Activated gamma-delta T cell treated with Interleukin-2 at 50 U/mL for 16 hours (primary cell): ENCODE measurements at regions not wholly inside any gene's neighbourhood (a gene's known extent, or its start where the extent isn't known, plus 50 kb on each side); places are given as distances from the start of the nearest gene placed in this dataset.
"Not testable (repeated sequence)": the region's sequence is repeated elsewhere in the genome, so short reads cannot be mapped to it uniquely, and the experiment has no call there.

ENCODE experiments used
- DNase-seq: peaks from one replicate; pipeline ENCODE4 v3.0.0-alpha.2; 2020

DNA sequence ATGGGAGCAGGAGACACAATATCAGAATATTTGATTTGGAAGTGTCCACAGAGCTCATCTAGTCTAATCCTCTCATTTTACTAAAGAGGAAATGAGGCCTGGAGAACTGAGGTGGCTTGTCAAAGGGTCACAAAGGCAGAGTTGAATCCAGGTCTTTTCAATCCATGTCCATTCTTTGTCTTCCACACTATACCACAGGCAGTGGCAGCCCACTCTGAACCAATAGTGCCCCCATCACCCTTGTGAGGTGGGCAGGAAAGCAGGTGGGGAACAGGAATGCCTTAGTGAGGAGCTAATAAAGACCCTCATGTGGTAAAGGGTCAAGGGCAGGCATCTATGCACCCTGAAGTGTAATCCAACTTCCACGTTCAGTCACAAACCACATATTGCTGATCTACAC, 134.8 kb upstream of the EGLN3 start:
- no peak for DNase-seq

DNA sequence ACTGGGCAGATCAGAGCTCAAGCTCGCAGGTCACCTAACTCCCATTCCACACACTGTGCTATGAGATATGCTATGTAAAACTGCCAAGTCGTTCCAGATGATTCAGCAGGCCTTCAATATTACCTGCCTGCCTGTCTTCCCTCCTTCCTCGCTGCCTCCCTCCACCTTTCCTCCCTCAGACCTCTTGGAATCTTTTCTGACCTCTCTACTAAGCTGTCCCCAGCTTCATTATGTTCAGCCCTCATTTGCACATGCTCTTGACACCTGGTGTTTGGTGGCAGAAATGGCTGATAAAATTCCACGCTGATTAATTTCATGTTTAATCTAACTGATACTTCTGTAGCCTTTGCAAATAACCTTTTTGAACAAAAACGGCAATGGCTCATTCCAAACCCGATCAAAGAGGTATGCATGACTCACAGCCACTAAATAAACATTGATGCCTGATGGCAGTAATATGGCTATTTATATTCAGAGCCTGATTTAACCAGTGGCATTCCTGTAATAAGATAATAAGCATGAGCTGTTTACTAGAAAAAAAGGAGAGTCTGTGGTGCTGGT, 130.8 kb upstream of the EGLN3 start:
- no peak for DNase-seq

GRCh38 chr14:34081101-34081575, 130.3 kb upstream of the EGLN3 start:
- DNase-seq = no peak

GRCh38 chr14:34079643-34080042, 128.8 kb upstream of the EGLN3 start:
- not testable (repeated sequence) for DNase-seq

- no peak for DNase-seq
Measured at GRCh38 chr14:34078117-34078743, 127.4 kb upstream of the EGLN3 start.

DNA sequence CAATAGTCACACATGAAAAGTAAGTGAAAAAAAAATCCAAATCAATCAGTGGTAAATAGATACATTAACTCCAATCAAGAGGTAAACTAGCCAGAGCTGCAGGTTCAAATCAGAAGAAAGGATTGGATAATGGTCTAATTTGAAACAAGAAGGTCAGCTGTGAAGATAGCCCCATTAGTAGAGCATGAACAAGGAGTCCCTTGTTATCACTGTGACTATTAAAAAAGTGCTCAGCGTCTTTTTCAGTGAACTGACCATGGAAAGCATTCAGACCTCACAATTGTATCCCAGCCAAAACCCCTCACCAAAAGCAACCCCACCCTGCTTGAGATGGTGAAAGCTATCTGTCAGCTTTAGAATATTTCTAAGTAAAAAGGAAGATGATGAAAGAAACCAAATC, 125.0 kb upstream of the EGLN3 start:
- DNase-seq = no peak

GRCh38 chr14:34075042-34075744, 124.3 kb upstream of the EGLN3 start:
- no peak for DNase-seq

- no peak for DNase-seq
Measured at GRCh38 chr14:34072921-34073320, 122.0 kb upstream of the EGLN3 start.

- DNase-seq = no peak
Measured at GRCh38 chr14:34072401-34072800, 121.5 kb upstream of the EGLN3 start.

DNA sequence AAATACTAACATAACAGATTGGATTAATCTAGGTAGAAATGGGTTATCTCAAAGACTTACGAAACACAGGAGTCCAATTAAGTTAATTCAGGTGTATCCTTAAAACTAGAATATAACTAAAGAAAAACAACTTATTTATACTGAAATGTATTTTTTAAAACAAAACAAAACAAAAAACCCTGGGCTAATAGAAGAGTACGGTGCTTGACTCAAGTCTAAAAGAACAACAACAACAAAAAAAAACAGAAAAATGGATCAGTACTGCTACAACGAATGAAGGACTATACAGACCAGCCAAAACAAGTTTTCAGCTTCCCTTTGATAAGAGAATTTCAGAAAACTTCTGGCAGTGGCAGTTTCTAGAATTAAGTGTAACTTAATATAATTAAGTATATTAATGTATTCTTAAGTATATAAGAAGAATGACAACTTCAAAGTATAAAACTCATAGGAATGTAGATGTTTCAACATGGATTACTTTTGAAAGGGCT, 120.1 kb upstream of the EGLN3 start:
- no peak for DNase-seq

- no peak for DNase-seq
Measured at GRCh38 chr14:34069854-34070582, 119.1 kb upstream of the EGLN3 start.

DNA sequence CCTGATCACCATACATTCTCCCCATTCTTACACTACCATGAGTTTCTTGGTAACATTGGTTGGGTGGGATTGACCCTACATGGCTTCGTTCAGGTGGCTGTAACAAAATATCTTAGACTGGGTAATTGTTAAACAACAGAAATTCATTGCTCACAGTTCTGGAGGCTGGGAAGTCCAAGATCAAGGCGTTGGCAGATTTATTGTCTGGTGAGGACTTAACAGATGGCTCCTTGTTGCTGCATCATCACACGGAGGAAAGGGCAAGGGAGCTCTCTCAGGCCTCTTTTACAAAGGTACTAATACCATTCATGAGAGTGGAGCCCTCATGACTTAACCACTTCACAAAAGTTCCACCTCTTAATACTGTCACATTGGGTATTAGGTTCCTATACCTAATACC, 116.7 kb upstream of the EGLN3 start:
- DNase-seq = no peak

- no peak for DNase-seq
Measured at GRCh38 chr14:34065690-34066391, 115.0 kb upstream of the EGLN3 start.

DNA sequence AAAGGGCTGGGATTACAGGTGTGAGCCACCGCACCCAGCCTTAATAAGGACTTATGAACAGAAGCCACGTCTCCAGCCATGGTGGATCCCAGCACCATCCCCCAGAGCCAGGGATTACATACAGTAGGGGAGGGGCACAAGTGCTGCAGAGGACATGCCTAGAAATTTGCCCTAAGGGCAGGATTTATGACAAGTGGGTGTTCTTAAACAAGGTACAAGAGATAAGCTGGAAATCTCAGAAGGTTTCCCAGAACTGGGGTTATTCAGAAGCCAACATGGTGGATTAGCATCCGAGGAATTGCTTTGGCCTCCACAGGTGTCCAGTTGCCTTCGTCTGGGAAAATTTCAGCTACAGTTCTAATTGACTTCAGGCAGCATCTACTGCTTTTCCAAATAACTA, 114.4 kb upstream of the EGLN3 start:
- DNase-seq = no peak

- DNase-seq = no peak
Measured at GRCh38 chr14:34064349-34064748, 113.5 kb upstream of the EGLN3 start.

DNA sequence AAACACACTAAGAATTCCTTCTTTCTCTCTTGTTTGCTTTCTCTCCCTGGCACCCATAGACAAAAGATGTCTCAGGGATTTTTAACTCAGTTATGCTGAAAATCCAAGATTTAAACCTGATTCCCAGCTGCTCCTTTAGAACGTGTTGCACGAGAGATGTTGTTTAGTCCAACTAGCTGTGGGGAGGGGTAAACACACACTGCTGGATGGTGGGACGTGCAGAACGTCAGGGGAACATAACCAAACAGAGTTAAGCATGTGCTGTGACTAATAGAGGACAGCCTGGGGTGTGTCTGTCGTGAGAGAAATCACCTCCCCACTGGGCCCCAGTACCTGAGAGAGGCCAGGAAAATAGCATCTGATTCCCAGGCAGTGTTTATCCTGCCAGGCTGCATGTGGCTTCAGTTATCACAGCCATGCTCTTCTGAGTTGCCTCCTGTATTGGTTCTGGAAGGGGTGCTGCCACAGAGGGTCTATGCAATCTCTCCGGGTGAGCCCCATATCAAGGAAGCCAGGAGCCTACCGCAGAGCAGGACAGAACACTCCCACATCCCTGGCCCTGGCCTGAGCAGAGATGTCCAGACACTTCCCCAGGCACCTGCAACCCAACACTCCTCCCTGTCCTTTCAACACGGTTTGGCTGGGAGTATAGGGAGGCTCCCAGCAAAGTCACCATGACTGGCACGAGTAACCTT, 112.7 kb upstream of the EGLN3 start:
- DNase-seq = no peak

DNA sequence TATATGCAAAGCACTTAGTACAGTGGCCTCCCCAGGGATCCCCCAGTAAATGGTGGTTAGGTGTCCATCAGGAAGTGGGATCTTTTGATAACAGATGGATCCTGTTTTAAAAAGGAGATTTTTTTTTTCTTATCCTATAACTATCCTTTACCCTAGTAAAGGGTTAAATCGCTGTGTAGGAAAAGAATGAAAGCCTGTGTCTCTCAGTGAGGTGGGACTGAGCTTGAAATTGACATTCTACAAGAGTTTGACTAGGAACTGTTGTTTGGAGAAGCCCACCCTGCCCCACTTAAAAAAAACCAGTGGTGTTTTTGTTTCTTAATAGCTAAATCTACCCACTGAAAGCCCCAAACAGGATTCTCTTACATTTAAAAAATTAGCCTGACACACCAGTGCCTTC, 112.2 kb upstream of the EGLN3 start:
- no peak for DNase-seq

GRCh38 chr14:34062353-34062973, 111.6 kb upstream of the EGLN3 start:
- no peak for DNase-seq

GRCh38 chr14:34060651-34060999, 109.8 kb upstream of the EGLN3 start:
- DNase-seq = no peak

GRCh38 chr14:34059925-34060650, 109.2 kb upstream of the EGLN3 start:
- DNase-seq = peak; percentile 45
